ENCODE measurements at regions not wholly inside any gene's neighbourhood (a gene's known extent, or its start where the extent isn't known, plus 50 kb on each side); places are given as distances from the start of the nearest gene placed in this dataset.

DNA sequence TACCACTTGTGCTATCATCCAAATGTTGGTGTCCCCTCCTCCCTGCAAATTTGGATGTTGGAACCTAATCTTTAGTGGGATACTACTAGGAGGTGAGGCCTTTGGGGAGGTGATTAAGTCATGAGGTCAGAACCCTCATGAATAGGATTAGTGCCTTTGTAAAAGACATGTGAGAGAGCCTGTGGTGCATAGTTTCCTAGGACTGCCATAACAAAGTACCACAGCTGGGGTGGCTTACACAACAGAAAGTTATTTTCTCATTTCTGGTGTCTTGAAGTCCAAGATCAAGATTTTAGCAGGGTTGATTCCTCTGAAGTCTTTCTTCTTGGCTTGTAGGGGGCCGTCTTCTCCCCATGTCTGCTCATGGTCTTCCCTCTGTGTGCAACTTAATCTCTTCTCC is 562.6 kb upstream of the ARGLU1 start:
- Mint-ChIP-seq H3K36me3 (no peaks in the 10 kb centered on the region), H3K9me3 (peaks cover 21 to 29% of the 10 kb centered on the region in 2 donors), H3K4me1 (no peaks in the 10 kb centered on the region)

DNA sequence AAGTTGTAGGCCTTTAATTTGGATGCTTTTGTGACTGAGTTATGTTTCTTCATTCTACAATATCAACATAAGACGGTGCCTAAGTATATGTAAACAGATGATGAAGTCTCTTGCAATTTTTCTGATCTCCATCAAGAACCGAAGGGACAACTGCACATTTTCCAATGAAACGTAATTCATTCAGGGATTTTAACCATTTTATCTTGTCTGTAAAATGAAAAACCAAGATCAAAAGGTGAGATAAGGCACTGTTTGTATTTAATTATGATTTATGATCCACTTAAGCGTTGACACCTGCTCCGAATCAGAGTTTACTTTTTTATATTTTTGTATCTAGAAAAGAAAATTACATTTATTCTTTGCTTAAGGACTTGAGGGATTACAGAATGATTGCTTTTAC is 556.8 kb upstream of the ARGLU1 start:
- Histone ChIP-seq H3K27ac (ENCODE audit: low read length) (no peak overlapping the region), H3K27me3 (ENCODE audit: control insufficient read depth, insufficient read depth, low read length) (no peaks in the 10 kb centered on the region), H3K4me3 (ENCODE audit: low read length) (no peak overlapping the region), H3K4me1 (ENCODE audit: control insufficient read depth, insufficient read depth, low read length) (no peaks in the 10 kb centered on the region), H3K36me3 (ENCODE audit: control insufficient read depth, insufficient read depth, low read length) (no peaks in the 10 kb centered on the region), H3K9me3 (ENCODE audit: control insufficient read depth, insufficient read depth, low read length) (no peaks in the 10 kb centered on the region)
- 69% methylated on average over 2 of the region's 5 CpGs for WGBS (ENCODE audit: insufficient coverage)
- Mint-ChIP-seq H3K36me3 (no peaks in the 10 kb centered on the region), H3K9me3 (peaks cover 10 to 12% of the 10 kb centered on the region in 2 donors), H3K4me1 (no peaks in the 10 kb centered on the region), H3K27me3 (ENCODE audit: low read depth in 2 of 2) (no peaks in the 10 kb centered on the region), H3K27ac (no peak overlapping the region), H3K4me3 (no peak overlapping the region)
- TF ChIP-seq, protein P1, sequence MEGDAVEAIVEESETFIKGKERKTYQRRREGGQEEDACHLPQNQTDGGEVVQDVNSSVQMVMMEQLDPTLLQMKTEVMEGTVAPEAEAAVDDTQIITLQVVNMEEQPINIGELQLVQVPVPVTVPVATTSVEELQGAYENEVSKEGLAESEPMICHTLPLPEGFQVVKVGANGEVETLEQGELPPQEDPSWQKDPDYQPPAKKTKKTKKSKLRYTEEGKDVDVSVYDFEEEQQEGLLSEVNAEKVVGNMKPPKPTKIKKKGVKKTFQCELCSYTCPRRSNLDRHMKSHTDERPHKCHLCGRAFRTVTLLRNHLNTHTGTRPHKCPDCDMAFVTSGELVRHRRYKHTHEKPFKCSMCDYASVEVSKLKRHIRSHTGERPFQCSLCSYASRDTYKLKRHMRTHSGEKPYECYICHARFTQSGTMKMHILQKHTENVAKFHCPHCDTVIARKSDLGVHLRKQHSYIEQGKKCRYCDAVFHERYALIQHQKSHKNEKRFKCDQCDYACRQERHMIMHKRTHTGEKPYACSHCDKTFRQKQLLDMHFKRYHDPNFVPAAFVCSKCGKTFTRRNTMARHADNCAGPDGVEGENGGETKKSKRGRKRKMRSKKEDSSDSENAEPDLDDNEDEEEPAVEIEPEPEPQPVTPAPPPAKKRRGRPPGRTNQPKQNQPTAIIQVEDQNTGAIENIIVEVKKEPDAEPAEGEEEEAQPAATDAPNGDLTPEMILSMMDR (IDR thresholded peaks at IDR 0.05), result no peak
- intact Hi-C loops (cut with micrococcal nuclease), result no loop called here
- DNase-seq (no peak), ATAC-seq (no peak)

More for the DNA sequence above, 562.6 kb upstream of the ARGLU1 start:
- Histone ChIP-seq H3K9me3 (ENCODE audit: control insufficient read depth, insufficient read depth, low read length) (no peaks in the 10 kb centered on the region), H3K36me3 (ENCODE audit: control insufficient read depth, insufficient read depth, low read length) (no peaks in the 10 kb centered on the region), H3K4me3 (ENCODE audit: low read length) (no peak overlapping the region), H3K27me3 (ENCODE audit: control insufficient read depth, insufficient read depth, low read length) (no peaks in the 10 kb centered on the region), H3K27ac (ENCODE audit: low read length) (no peak overlapping the region), H3K4me1 (ENCODE audit: control insufficient read depth, insufficient read depth, low read length) (no peaks in the 10 kb centered on the region)
- H3K27ac Mint-ChIP-seq, result no peak overlapping the region
- intact Hi-C loops (cut with micrococcal nuclease), result no loop called here
- H3K27me3 Mint-ChIP-seq (ENCODE audit: low read depth in 2 of 2), result no peaks in the 10 kb centered on the region
- H3K4me3 Mint-ChIP-seq, result no peak overlapping the region
- ATAC-seq (no peak), DNase-seq (no peak)
- 100% methylated on average over 1 of the region's 1 CpG for WGBS (ENCODE audit: insufficient coverage)
- TF ChIP-seq, protein P1 (IDR thresholded peaks at IDR 0.05), result no peak

DNA sequence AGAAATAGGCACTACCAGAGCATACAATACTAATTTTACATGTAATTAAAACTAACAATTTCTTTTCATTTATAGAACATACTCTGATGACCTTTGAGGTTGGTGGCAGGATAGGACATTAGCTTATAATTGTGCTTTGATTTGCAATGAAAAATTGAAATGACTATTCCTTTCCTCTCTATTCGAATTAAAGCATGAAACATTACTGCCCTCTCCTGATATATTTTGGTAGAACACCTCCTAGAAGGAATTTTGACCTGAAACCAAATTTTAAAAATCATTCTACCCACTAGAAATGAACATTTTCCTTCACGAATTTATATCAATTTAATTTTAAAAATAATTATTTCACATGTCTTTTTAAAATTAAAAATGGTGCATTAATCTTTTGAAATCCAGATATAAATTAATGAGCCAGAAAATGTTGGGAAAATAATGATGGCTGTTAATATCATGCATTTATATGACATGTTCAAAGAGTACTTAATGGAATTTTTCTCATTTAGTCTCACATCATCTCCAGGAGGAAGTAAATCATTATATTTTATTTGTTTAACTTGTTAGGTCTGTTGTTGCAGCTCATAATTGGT is 556.3 kb upstream of the ARGLU1 start:
- Mint-ChIP-seq H3K36me3 (no peaks in the 10 kb centered on the region), H3K27me3 (ENCODE audit: low read depth in 2 of 2) (no peaks in the 10 kb centered on the region), H3K4me3 (no peak overlapping the region), H3K9me3 (peaks cover 10 to 12% of the 10 kb centered on the region in 2 donors), H3K4me1 (no peaks in the 10 kb centered on the region), H3K27ac (no peak overlapping the region)
- no peaks in the 10 kb centered on the region for H3K36me3 ChIP-seq (ENCODE audit: control insufficient read depth, insufficient read depth, low read length)
- no peak overlapping the region for H3K4me3 ChIP-seq (ENCODE audit: low read length)
- 0% methylated on average over 1 of the region's 2 CpGs for WGBS (ENCODE audit: insufficient coverage)
- no peaks in the 10 kb centered on the region for H3K4me1 ChIP-seq (ENCODE audit: control insufficient read depth, insufficient read depth, low read length)
- no peak for DNase-seq
- H3K27me3 ChIP-seq (ENCODE audit: control insufficient read depth, insufficient read depth, low read length), result no peaks in the 10 kb centered on the region
- no peaks in the 10 kb centered on the region for H3K9me3 ChIP-seq (ENCODE audit: control insufficient read depth, insufficient read depth, low read length)
- intact Hi-C loops (cut with micrococcal nuclease), result no loop called here
- TF ChIP-seq, protein P1 (IDR thresholded peaks at IDR 0.05), result no peak
- no peak overlapping the region for H3K27ac ChIP-seq (ENCODE audit: low read length)
- no peak for ATAC-seq

DNA sequence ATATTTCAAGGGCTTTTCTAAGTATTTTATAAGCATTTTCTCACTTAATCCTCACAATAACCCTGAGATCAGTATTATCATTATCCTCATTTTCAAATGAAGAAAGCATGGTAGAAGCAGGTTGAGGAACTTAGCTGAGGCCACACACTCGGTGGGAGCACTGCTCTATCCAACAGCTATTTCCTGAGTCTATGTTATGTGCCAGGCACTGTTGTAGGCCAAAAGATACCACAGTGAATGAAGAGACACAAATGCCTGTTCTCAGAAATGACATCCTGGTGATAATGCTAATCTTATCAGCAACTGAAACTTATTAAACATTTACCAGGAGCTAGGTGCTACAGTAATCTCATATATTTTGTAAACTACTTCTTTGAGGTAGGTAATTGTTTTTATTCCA is 553.9 kb upstream of the ARGLU1 start:
- peaks cover 0 to 4% of the 10 kb centered on the region in 2 donors for H3K9me3 Mint-ChIP-seq
- H3K27ac Mint-ChIP-seq, result no peak overlapping the region
- H3K4me1 Mint-ChIP-seq, result no peaks in the 10 kb centered on the region
- Histone ChIP-seq H3K27me3 (ENCODE audit: control insufficient read depth, insufficient read depth, low read length) (no peaks in the 10 kb centered on the region), H3K9me3 (ENCODE audit: control insufficient read depth, insufficient read depth, low read length) (no peaks in the 10 kb centered on the region), H3K36me3 (ENCODE audit: control insufficient read depth, insufficient read depth, low read length) (no peaks in the 10 kb centered on the region), H3K4me1 (ENCODE audit: control insufficient read depth, insufficient read depth, low read length) (no peaks in the 10 kb centered on the region), H3K27ac (ENCODE audit: low read length) (no peak overlapping the region), H3K4me3 (ENCODE audit: low read length) (no peak overlapping the region)
- 74% methylated on average over 1 of the region's 1 CpG for WGBS (ENCODE audit: insufficient coverage)
- no peak overlapping the region for H3K4me3 Mint-ChIP-seq
- H3K36me3 Mint-ChIP-seq, result no peaks in the 10 kb centered on the region
- intact Hi-C loops (cut with micrococcal nuclease), result no loop called here
- TF ChIP-seq, protein P1 (IDR thresholded peaks at IDR 0.05), result no peak
- DNase-seq (no peak), ATAC-seq (no peak)
- H3K27me3 Mint-ChIP-seq (ENCODE audit: low read depth in 2 of 2), result no peaks in the 10 kb centered on the region

All from natural killer cell (primary cell).